H1 (cell line): ENCODE measurements at regions not wholly inside any gene's neighbourhood (a gene's known extent, or its start where the extent isn't known, plus 50 kb on each side); places are given as distances from the start of the nearest gene placed in this dataset.

Source experiments
- CTCF ChIA-PET: fragments of 300-600 bp; sonication (Branson Sonifier 250); formaldehyde crosslinking; loops from one replicate; lab custom pipeline; 2021; ENCODE audit not compliant: partially characterized antibody; lab: Charles Lee
- POLR2A ChIA-PET: fragments of 300-600 bp; sonication (Branson Sonifier 250); formaldehyde crosslinking; loops from one replicate; lab custom pipeline; 2021; ENCODE audit warnings: inconsistent platforms; ENCODE audit not compliant: partially characterized antibody; lab: Charles Lee
- DNase-seq, 2 experiments: peaks; one replicate each; pipeline versions ENCODE4 v3.0.0 to v3.0.0-alpha.2; 2010 to 2022; ENCODE audit warnings: low spot score in 2 of 2, low read depth in 1 of 2, mixed read lengths in 1 of 2
- FAIRE-seq: peaks from 2 replicates; lab custom pipeline; 2011; peaks lifted over from hg19 to GRCh38; lab: Jason Lieb, UNC
- H2AFZ ChIP-seq: 2 replicates; pipeline ENCODE4 v1.8.1; 2012; ENCODE audit warnings: low read length, inconsistent platforms
- H2AK5ac ChIP-seq: 2 replicates; pipeline ENCODE4 v1.6.1; 2013; ENCODE audit warnings: low read depth, low read length
- H2BK120ac ChIP-seq: replicated peaks from 2 replicates; pipeline ENCODE3; 2013; ENCODE audit warnings: low read depth, low read length, inconsistent platforms
- H2BK12ac ChIP-seq: 2 replicates; pipeline ENCODE4 v1.6.1; 2013; ENCODE audit warnings: low read depth, low read length
- H2BK15ac ChIP-seq: 2 replicates; pipeline ENCODE4 v1.6.1; 2013; ENCODE audit warnings: low read length
- H2BK20ac ChIP-seq: 2 replicates; pipeline ENCODE4 v1.6.1; 2013; ENCODE audit warnings: low read length
- H2BK5ac ChIP-seq: 2 replicates; pipeline ENCODE4 v1.6.1; 2013; ENCODE audit warnings: low read depth, low read length
- H3K14ac ChIP-seq: 2 replicates; pipeline ENCODE4 v1.6.1; 2013; ENCODE audit warnings: inconsistent platforms; ENCODE audit not compliant: insufficient read length
- H3K18ac ChIP-seq: 2 replicates; pipeline ENCODE4 v1.6.1; 2013; ENCODE audit warnings: low read length; ENCODE audit errors: extremely low read depth
- H3K23ac ChIP-seq: 2 replicates; pipeline ENCODE4 v1.6.1; 2013; ENCODE audit warnings: inconsistent platforms; ENCODE audit not compliant: insufficient read length
- H3K23me2 ChIP-seq: 2 replicates; pipeline ENCODE4 v1.6.1; 2013; ENCODE audit warnings: low read depth, low read length
- H3K27ac ChIP-seq: 2 replicates; pipeline ENCODE4 v1.6.1; 2011; ENCODE audit warnings: low read depth, low read length, inconsistent platforms
- H3K27me3 ChIP-seq, 4 experiments: replicated peaks in 1 of 4; 1 replicate in 1 of 4; 2 replicates in 3 of 4; pipeline versions ENCODE4 v1.6.1 to v1.8.1; 2011 to 2013; ENCODE audit warnings: low read length in 3 of 4, mild to moderate bottlenecking in 3 of 4, inconsistent platforms in 2 of 4, mixed read lengths in 2 of 4, moderate library complexity in 1 of 4; ENCODE audit not compliant: control insufficient read depth in 3 of 4, insufficient read depth in 3 of 4; ENCODE audit errors: extremely low read depth in 1 of 4
- H3K36me3 ChIP-seq, 4 experiments: 2 replicates each; pipeline versions ENCODE4 v1.6.1 to v1.8.1; 2011 to 2013; ENCODE audit warnings: mild to moderate bottlenecking in 4 of 4, low read length in 3 of 4, moderate library complexity in 2 of 4, control low read depth in 1 of 4, inconsistent platforms in 1 of 4; ENCODE audit not compliant: insufficient read depth in 4 of 4, control insufficient read depth in 2 of 4
- H3K4ac ChIP-seq: replicated peaks from 2 replicates; pipeline ENCODE3; 2013; ENCODE audit warnings: low read length, low read depth, mixed read lengths, inconsistent platforms; ENCODE audit not compliant: insufficient read length
- H3K4me1 ChIP-seq, 4 experiments: replicated peaks in 1 of 4; 1 replicate in 1 of 4; 2 replicates in 3 of 4; pipeline versions ENCODE4 v1.6.1 to v1.8.1; 2011 to 2013; ENCODE audit warnings: low read length in 3 of 4, inconsistent platforms in 2 of 4, mixed read lengths in 1 of 4; ENCODE audit not compliant: insufficient read depth in 4 of 4, control insufficient read depth in 3 of 4
- H3K4me2 ChIP-seq, 2 experiments: 2 replicates each; pipeline versions ENCODE4 v1.6.1 to v1.8.1; 2011 to 2013; ENCODE audit warnings: low read depth in 2 of 2, low read length in 2 of 2, control low read depth in 1 of 2, inconsistent platforms in 1 of 2, mild to moderate bottlenecking in 1 of 2; ENCODE audit not compliant: insufficient read depth in 1 of 2
- H3K4me3 ChIP-seq, 4 experiments: fragments of 200-600, 300-600 bp in 1 of 4; sonication (generic), shearing (Covaris generic), sonication (Bioruptor Twin) in 1 of 4; 2 replicates each; pipeline versions ENCODE4 v1.5.1 to v1.8.1; 2011 to 2016; ENCODE audit warnings: low read length in 4 of 4, low read depth in 3 of 4, control low read depth in 2 of 4, inconsistent platforms in 2 of 4, mild to moderate bottlenecking in 2 of 4, mixed read lengths in 1 of 4, moderate library complexity in 1 of 4; ENCODE audit not compliant: insufficient read depth in 2 of 4; ENCODE audit errors: extremely low read depth in 1 of 4
- H3K56ac ChIP-seq: replicated peaks from 2 replicates; pipeline ENCODE3; 2013; ENCODE audit warnings: low read depth, mild to moderate bottlenecking, mixed read lengths, low read length, inconsistent platforms; ENCODE audit not compliant: insufficient read length
- H3K79me1 ChIP-seq: 2 replicates; pipeline ENCODE4 v1.6.1; 2013; ENCODE audit warnings: low read depth, low read length, control low read depth
- H3K79me2 ChIP-seq, 2 experiments: 2 replicates each; pipeline versions ENCODE4 v1.6.1 to v1.8.1; 2012 to 2013; ENCODE audit warnings: low read length in 2 of 2, mild to moderate bottlenecking in 2 of 2, inconsistent platforms in 1 of 2; ENCODE audit not compliant: insufficient read depth in 2 of 2, control insufficient read depth in 1 of 2
- H3K9ac ChIP-seq, 4 experiments: replicated peaks in 1 of 4; 1 replicate in 1 of 4; 2 replicates in 3 of 4; pipeline versions ENCODE4 v1.6.1 to v1.8.1; 2011 to 2013; ENCODE audit warnings: low read depth in 3 of 4, low read length in 3 of 4, control low read depth in 2 of 4, mild to moderate bottlenecking in 2 of 4, moderate library complexity in 2 of 4, inconsistent platforms in 1 of 4; ENCODE audit errors: extremely low read depth in 1 of 4
- H3K9me3 ChIP-seq, 2 experiments: 2 replicates each; pipeline versions ENCODE4 v1.6.1 to v1.8.1; 2012 to 2013; ENCODE audit warnings: mild to moderate bottlenecking in 2 of 2, moderate library complexity in 2 of 2, control low read depth in 1 of 2, inconsistent platforms in 1 of 2, low read depth in 1 of 2, low read length in 1 of 2, mixed read lengths in 1 of 2; ENCODE audit not compliant: insufficient read depth in 2 of 2
- H4K20me1 ChIP-seq, 2 experiments: replicated peaks in 1 of 2; 2 replicates each; pipeline versions ENCODE3 to v1.8.1; 2011 to 2013; ENCODE audit warnings: inconsistent platforms in 2 of 2, low read length in 2 of 2, mild to moderate bottlenecking in 1 of 2; ENCODE audit not compliant: insufficient read depth in 2 of 2, control insufficient read depth in 1 of 2
- H4K5ac ChIP-seq: 2 replicates; pipeline ENCODE4 v1.6.1; 2013; ENCODE audit warnings: low read length, low read depth, mixed read lengths, inconsistent platforms; ENCODE audit not compliant: insufficient read length
- H4K8ac ChIP-seq: 2 replicates; pipeline ENCODE4 v1.8.0; 2013; ENCODE audit warnings: mild to moderate bottlenecking, moderate library complexity, low read length, inconsistent platforms; ENCODE audit not compliant: insufficient read depth; ENCODE audit errors: extremely low read depth
- H4K91ac ChIP-seq: replicated peaks from 2 replicates; pipeline ENCODE3; 2013; ENCODE audit warnings: low read length, mixed read lengths, inconsistent platforms; ENCODE audit not compliant: insufficient read length
- CREB1 ChIP-seq: IDR thresholded peaks from 2 replicates; pipeline ENCODE4 v1.6.1; 2012; ENCODE audit warnings: inconsistent platforms
- FOSL1 ChIP-seq: IDR thresholded peaks from 2 replicates; pipeline ENCODE4 v1.6.1; 2011; ENCODE audit warnings: mild to moderate bottlenecking, low read depth, low read length, moderate library complexity; ENCODE audit not compliant: insufficient read depth
- GABPA ChIP-seq: IDR thresholded peaks from 2 replicates; pipeline ENCODE4 v1.6.1; 2011; ENCODE audit warnings: mild to moderate bottlenecking, low read length, moderate library complexity, borderline replicate concordance; ENCODE audit not compliant: insufficient read depth
- KDM1A ChIP-seq: fragments of 200-600, 300-600 bp; sonication (generic); IDR thresholded peaks from 2 replicates; pipeline ENCODE4 v1.7.1; 2016; ENCODE audit warnings: mild to moderate bottlenecking, low read length, borderline replicate concordance
- NRF1 ChIP-seq: IDR thresholded peaks from 2 replicates; pipeline ENCODE4 v1.6.1; 2011; ENCODE audit warnings: mild to moderate bottlenecking, low read depth, low read length, improper control_type of control experiment
- PHF8 ChIP-seq: fragments of 200-600 bp; sonication (generic); conservative IDR thresholded peaks from 2 replicates; pipeline ENCODE4 v1.7.1; 2012; ENCODE audit warnings: low read depth, mild to moderate bottlenecking, inconsistent platforms, low read length, moderate library complexity
- RXRA ChIP-seq: IDR thresholded peaks from 2 replicates; pipeline ENCODE4 v1.6.1; 2011; ENCODE audit warnings: low read depth, mild to moderate bottlenecking, low read length, moderate library complexity; ENCODE audit not compliant: insufficient read depth
- SIRT6 ChIP-seq: IDR thresholded peaks from one replicate; pipeline ENCODE4 v1.7.1; 2012; ENCODE audit warnings: low read length, inconsistent platforms
- SIX5 ChIP-seq: IDR thresholded peaks from 2 replicates; pipeline ENCODE4 v1.6.1; 2011; ENCODE audit warnings: mild to moderate bottlenecking, low read depth, low read length
- SP1 ChIP-seq: IDR thresholded peaks from 2 replicates; pipeline ENCODE4 v1.6.1; 2011; ENCODE audit warnings: low read depth, low read length
- SP2 ChIP-seq: IDR thresholded peaks from 2 replicates; pipeline ENCODE4 v1.6.1; 2012; ENCODE audit warnings: mild to moderate bottlenecking, low read length, inconsistent platforms
- TEAD4 ChIP-seq: IDR thresholded peaks from 2 replicates; pipeline ENCODE4 v1.6.1; 2012; ENCODE audit warnings: low read depth, low read length, inconsistent platforms, mixed read lengths
- YY1 ChIP-seq: IDR thresholded peaks from 2 replicates; pipeline ENCODE4 v1.6.1; 2011; ENCODE audit warnings: low read depth, mild to moderate bottlenecking, low read length
- WGBS, 2 experiments: shearing (Covaris generic) in 1 of 2; methylation state at CpG; one replicate each; pipeline versions ENCODE4 v1.1.6 to v1.1.7; 2013 to 2015; ENCODE audit warnings: low lambda C conversion rate in 2 of 2, mixed read lengths in 2 of 2, inconsistent platforms in 1 of 2, low coverage in 1 of 2, missing lambda C conversion rate in 1 of 2; ENCODE audit not compliant: insufficient replicate concordance in 2 of 2, insufficient coverage in 1 of 2, insufficient read length in 1 of 2; ENCODE audit errors: extremely low coverage in 1 of 2, missing lambda C conversion rate in 1 of 2; 5-methylcytosine and 5-hydroxymethylcytosine counted together

DNA sequence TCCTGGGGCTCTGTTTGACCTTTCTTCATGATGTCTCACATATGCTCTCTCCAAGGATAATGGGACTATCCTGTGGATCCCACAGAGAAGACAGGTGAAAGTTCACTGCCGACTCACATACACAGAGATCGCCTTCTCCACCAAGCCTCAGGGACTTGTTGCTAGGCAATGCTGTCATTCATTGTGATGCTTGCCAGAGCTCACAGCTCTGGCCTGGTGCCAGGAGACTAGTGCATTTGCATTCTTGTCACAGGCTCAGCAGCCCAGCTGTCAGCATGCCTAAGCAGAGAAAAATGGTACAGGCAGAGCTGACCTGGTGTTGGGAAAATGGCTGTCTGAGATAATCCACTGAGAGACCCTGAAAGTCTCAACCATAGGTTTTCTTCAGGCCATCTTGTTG lies 67.9 kb downstream of the RBMY1A1 start:
- peaks cover 5 to 80% of the 10 kb centered on the region in 2 experiments; a peak in 2 of 4 replicates for H3K9me3 ChIP-seq
- no peak overlapping the region for H2BK15ac ChIP-seq
- H3K23ac ChIP-seq, result no peak overlapping the region
- no peak overlapping the region for H2BK20ac ChIP-seq
- H3K23me2 ChIP-seq, result no peaks in the 10 kb centered on the region
- TF ChIP-seq NRF1 (no peak), SIX5 (no peak), GABPA (no peak), CREB1 (no peak), RXRA (no peak), FOSL1 (no peak), KDM1A (no peak), SP2 (no peak), PHF8 (no peak), SP1 (no peak), YY1 (no peak), SIRT6 (no peak), TEAD4 (no peak)
- CTCF ChIA-PET, result no interaction called here
- H3K4me2 ChIP-seq, result no peak overlapping the region
- no peak overlapping the region for H2BK12ac ChIP-seq
- H3K27ac ChIP-seq, result no peak overlapping the region
- no peak overlapping the region for H3K14ac ChIP-seq
- no peak for FAIRE-seq
- POLR2A ChIA-PET, result no interaction called here
- H3K4me1 ChIP-seq, result no peaks in the 10 kb centered on the region
- H3K79me2 ChIP-seq, result no peaks in the 10 kb centered on the region
- DNase-seq, result no peak
- no peak overlapping the region for H2AK5ac ChIP-seq
- H3K4ac ChIP-seq, result no peak overlapping the region
- no peak overlapping the region for H4K91ac ChIP-seq
- H2AFZ ChIP-seq, result no peak overlapping the region
- no peak overlapping the region for H3K9ac ChIP-seq
- no peak overlapping the region for H2BK5ac ChIP-seq
- no CpG with 5 or more reads among the region's 2 CpGs for WGBS, 2 experiments
- H3K36me3 ChIP-seq, result no peaks in the 10 kb centered on the region
- H4K8ac ChIP-seq, result no peak overlapping the region
- H3K4me3 ChIP-seq, result no peak overlapping the region
- no peak overlapping the region for H4K5ac ChIP-seq
- H3K18ac ChIP-seq, result no peak overlapping the region
- H3K27me3 ChIP-seq, result no peaks in the 10 kb centered on the region
- H3K79me1 ChIP-seq, result no peaks in the 10 kb centered on the region
- no peak overlapping the region for H2BK120ac ChIP-seq
- no peak overlapping the region for H3K56ac ChIP-seq
- H4K20me1 ChIP-seq, result no peaks in the 10 kb centered on the region
